Hepatocyte (in vitro differentiated cells): ENCODE measurements at regions not wholly inside any gene's neighbourhood (a gene's known extent, or its start where the extent isn't known, plus 50 kb on each side); places are given as distances from the start of the nearest gene placed in this dataset.
"Not testable (repeated sequence)": the region's sequence is repeated elsewhere in the genome, so short reads cannot be mapped to it uniquely, and the experiment has no call there.

ENCODE experiments used
- CTCF ChIP-seq: fragments of 200-600 bp; sonication (generic); IDR thresholded peaks from 2 replicates; pipeline ENCODE4 v1.5.1; 2016; ENCODE audit warnings: antibody characterized with exemption, mild to moderate bottlenecking; ENCODE audit not compliant: poor library complexity
- EZH2 ChIP-seq: fragments of 200-600 bp; sonication (generic); IDR thresholded peaks from 2 replicates; pipeline ENCODE4 v1.6.1; 2016; ENCODE audit warnings: antibody characterized with exemption, mild to moderate bottlenecking, borderline replicate concordance

GRCh38 chr9:41655071-41655554, 466.0 kb upstream of the ZNG1F start:
- not testable (repeated sequence) for TF ChIP-seq CTCF, EZH2
